ENCODE measurements at regions not wholly inside any gene's neighbourhood (a gene's known extent, or its start where the extent isn't known, plus 50 kb on each side); places are given as distances from the start of the nearest gene placed in this dataset.

GRCh38 chr3:118846176-118846575 lies 188.5 kb downstream of the IGSF11 start:
- 68 to 83% (median 78%) methylated on average over 4 to 7 of the region's 7 CpGs for WGBS, 4 donors
- H3K27me3 ChIP-seq: no peaks in the 10 kb centered on the region
- no peak for DNase-seq
- intact Hi-C loops (cut with DNase I): no loop called here
- H3K4me3 ChIP-seq: no peak overlapping the region
- H3K9me3 ChIP-seq (replicated peaks in 1 of 3): peaks cover 0 to 9% (median 0%) of the 10 kb centered on the region in 3 donors
- TF ChIP-seq, protein P1, sequence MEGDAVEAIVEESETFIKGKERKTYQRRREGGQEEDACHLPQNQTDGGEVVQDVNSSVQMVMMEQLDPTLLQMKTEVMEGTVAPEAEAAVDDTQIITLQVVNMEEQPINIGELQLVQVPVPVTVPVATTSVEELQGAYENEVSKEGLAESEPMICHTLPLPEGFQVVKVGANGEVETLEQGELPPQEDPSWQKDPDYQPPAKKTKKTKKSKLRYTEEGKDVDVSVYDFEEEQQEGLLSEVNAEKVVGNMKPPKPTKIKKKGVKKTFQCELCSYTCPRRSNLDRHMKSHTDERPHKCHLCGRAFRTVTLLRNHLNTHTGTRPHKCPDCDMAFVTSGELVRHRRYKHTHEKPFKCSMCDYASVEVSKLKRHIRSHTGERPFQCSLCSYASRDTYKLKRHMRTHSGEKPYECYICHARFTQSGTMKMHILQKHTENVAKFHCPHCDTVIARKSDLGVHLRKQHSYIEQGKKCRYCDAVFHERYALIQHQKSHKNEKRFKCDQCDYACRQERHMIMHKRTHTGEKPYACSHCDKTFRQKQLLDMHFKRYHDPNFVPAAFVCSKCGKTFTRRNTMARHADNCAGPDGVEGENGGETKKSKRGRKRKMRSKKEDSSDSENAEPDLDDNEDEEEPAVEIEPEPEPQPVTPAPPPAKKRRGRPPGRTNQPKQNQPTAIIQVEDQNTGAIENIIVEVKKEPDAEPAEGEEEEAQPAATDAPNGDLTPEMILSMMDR (IDR thresholded peaks at IDR 0.05): no peak
- no peak for TF ChIP-seq POLR2A (IDR thresholded peaks at IDR 0.05)
- H3K27ac ChIP-seq: no peak overlapping the region
- H3K36me3 ChIP-seq (replicated peaks in 1 of 2): no peaks in the 10 kb centered on the region
- H3K4me1 ChIP-seq (replicated peaks in 1 of 2): no peaks in the 10 kb centered on the region

Small RNAs in the stretch of these regions (microRNA-seq; reads per million reads assigned to microRNA genes)
- 0 to 0.45 (median 0) reads per million in 3 donors for gene MIR4447

Small RNAs in the stretch of these regions (small RNA-seq; reads per million reads assigned to genes)
- 0 reads per million in 2 donors for gene MIR4447
- gene RF01884: 0 reads per million in 2 donors
- 0 reads per million in 2 donors for gene RNU5E-8P
- gene RNU6-1200P: 0 reads per million in 2 donors

Measured in adrenal gland (tissue), 9 donors.